K562 (cell line): ENCODE measurements at regions not wholly inside any gene's neighbourhood (a gene's known extent, or its start where the extent isn't known, plus 50 kb on each side); places are given as distances from the start of the nearest gene placed in this dataset.

Source experiments
- ATAC-seq: fragments of 200-7000 bp; cut with Tn5 transposase; 3 replicates; pipeline ENCODE4 v1.9.1; 2020; ENCODE audit warnings: moderate library complexity
- BruUV-seq: library from RNA; stranded (reverse); fragments of 400-500 nt; replicated peaks from 2 replicates; lab custom pipeline; 2021; lab: Mats Ljungman, UMichigan
- CTCF ChIA-PET: fragments of 300-600 bp; formaldehyde crosslinking; extraction: SDS; loops from one replicate; lab custom pipeline; 2021; ENCODE audit warnings: low intra/inter-chr PET ratio; lab: Yijun Ruan, JAX
- POLR2A ChIA-PET: fragments of 300-600, 350-650 bp; sonication (Branson Sonifier 250); formaldehyde crosslinking; extraction: SDS; loops from one replicate; lab custom pipeline; 2021; ENCODE audit warnings: antibody characterized with exemption, inconsistent platforms; lab: Yijun Ruan, JAX
- DNase-seq, 4 experiments: peaks; one replicate each; pipeline versions ENCODE4 v3.0.0 to v3.0.0-alpha.2; 2011 to 2018; ENCODE audit warnings: low spot score in 3 of 4, mixed read lengths in 3 of 4; ENCODE audit errors: extremely low read depth in 1 of 4
- FAIRE-seq: peaks from 2 replicates; lab custom pipeline; 2011; peaks lifted over from hg19 to GRCh38; lab: Jason Lieb, UNC
- H2AFZ ChIP-seq: 2 replicates; pipeline ENCODE4 v1.6.0; 2011; ENCODE audit warnings: low read depth, low read length, control low read depth, inconsistent platforms
- H3K27ac ChIP-seq: fragments of 200-600 bp; 3 replicates; pipeline ENCODE4 v1.8.0; 2011; ENCODE audit warnings: low read depth, mild to moderate bottlenecking, control low read depth, inconsistent platforms, low read length, moderate library complexity, mixed read lengths; ENCODE audit errors: extremely low read depth
- H3K27me3 ChIP-seq, 2 experiments: fragments of 300-600 bp in 1 of 2; 2 replicates in 1 of 2; 3 replicates in 1 of 2; pipeline versions ENCODE4 v1.6.0 to v1.8.0; 2011; ENCODE audit warnings: inconsistent platforms in 2 of 2, low read length in 2 of 2, mild to moderate bottlenecking in 1 of 2, mixed read lengths in 1 of 2, moderate library complexity in 1 of 2; ENCODE audit not compliant: control insufficient read depth in 2 of 2, insufficient read depth in 2 of 2
- H3K36me3 ChIP-seq: fragments of 300-600 bp; 3 replicates; pipeline ENCODE4 v1.8.0; 2011; ENCODE audit warnings: mild to moderate bottlenecking, low read length, inconsistent platforms; ENCODE audit not compliant: control insufficient read depth, insufficient read depth
- H3K4me1 ChIP-seq, 2 experiments: fragments of 200-600 bp in 1 of 2; replicated peaks in 1 of 2; 2 replicates in 1 of 2; 3 replicates in 1 of 2; pipeline versions ENCODE4 v1.5.1 to v1.8.0; 2011; ENCODE audit warnings: inconsistent platforms in 2 of 2, low read length in 2 of 2, mild to moderate bottlenecking in 1 of 2, mixed read lengths in 1 of 2, moderate library complexity in 1 of 2; ENCODE audit not compliant: control insufficient read depth in 2 of 2, insufficient read depth in 2 of 2
- H3K4me2 ChIP-seq: 2 replicates; pipeline ENCODE4 v1.6.1; 2011; ENCODE audit warnings: low read length, control low read depth, inconsistent platforms, mixed read lengths; ENCODE audit not compliant: insufficient read depth
- H3K4me3 ChIP-seq: fragments of 200-600 bp; sonication (generic), shearing (Covaris generic); 2 replicates; pipeline ENCODE4 v1.5.1; 2016; ENCODE audit warnings: control low read depth, inconsistent platforms
- H3K79me2 ChIP-seq: fragments of 200-600 bp; 3 replicates; pipeline ENCODE4 v1.8.0; 2011; ENCODE audit warnings: low read length, inconsistent platforms; ENCODE audit not compliant: control insufficient read depth, insufficient read depth
- H3K9ac ChIP-seq, 2 experiments: 2 replicates each; pipeline versions ENCODE4 v1.6.0 to v1.6.1; 2011; ENCODE audit warnings: low read depth in 2 of 2, low read length in 2 of 2, control low read depth in 1 of 2, inconsistent platforms in 1 of 2, mild to moderate bottlenecking in 1 of 2, mixed read lengths in 1 of 2; ENCODE audit not compliant: insufficient read depth in 1 of 2
- H3K9me1 ChIP-seq: one replicate; pipeline ENCODE4 v1.6.0; 2011; ENCODE audit warnings: inconsistent platforms, mild to moderate bottlenecking, low read length, moderate library complexity; ENCODE audit not compliant: control insufficient read depth, insufficient read depth
- H3K9me3 ChIP-seq: replicated peaks from 2 replicates; pipeline ENCODE4 v1.5.1; 2011; ENCODE audit warnings: low read depth, low read length, inconsistent platforms; ENCODE audit not compliant: control insufficient read depth, insufficient read depth
- H4K20me1 ChIP-seq: replicated peaks from 2 replicates; pipeline ENCODE4 v1.6.1; 2011; ENCODE audit warnings: low read length, inconsistent platforms, mixed read lengths; ENCODE audit not compliant: control insufficient read depth, insufficient read depth
- BRD9 ChIP-seq: fragments of 450-650 bp; IDR thresholded peaks from 2 replicates; pipeline ENCODE4 v1.6.1; 2018; ENCODE audit warnings: low read depth; ENCODE audit not compliant: partially characterized antibody
- CAMTA2 ChIP-seq: fragments of 250-450 bp; sonication (Bioruptor Pico); conservative IDR thresholded peaks from 2 replicates; pipeline ENCODE4 v1.5.1; 2022
- CTCF ChIP-seq, 3 experiments: IDR thresholded peaks in 2 of 3; conservative IDR thresholded peaks in 1 of 3; 2 replicates each; pipeline ENCODE4 v1.5.1; 2011 to 2012; ENCODE audit warnings: low read length in 3 of 3, mild to moderate bottlenecking in 3 of 3, control low read depth in 2 of 3, improper control_type of control experiment in 1 of 3, inconsistent platforms in 1 of 3, low read depth in 1 of 3, mixed read lengths in 1 of 3, moderate library complexity in 1 of 3; ENCODE audit not compliant: insufficient read depth in 2 of 3
- GATAD2B ChIP-seq: fragments of 450-650 bp; IDR thresholded peaks from 2 replicates; pipeline ENCODE4 v1.6.1; 2017; ENCODE audit warnings: mild to moderate bottlenecking, borderline replicate concordance
- RFX5 ChIP-seq: IDR thresholded peaks from 2 replicates; pipeline ENCODE4 v1.6.1; 2011; ENCODE audit warnings: low read depth, mild to moderate bottlenecking, improper control_type of control experiment, low read length
- RNF2 ChIP-seq: sonication (generic); IDR thresholded peaks from 2 replicates; pipeline ENCODE4 v1.6.1; 2016
- TAL1 ChIP-seq: fragments of 450-650 bp; IDR thresholded peaks from 2 replicates; pipeline ENCODE4 v1.6.1; 2016; ENCODE audit warnings: mild to moderate bottlenecking
- ZFP91 ChIP-seq: sonication (generic); formaldehyde crosslinking; IDR thresholded peaks from 2 replicates; pipeline ENCODE4 v1.8.0; 2022; ENCODE audit warnings: mild to moderate bottlenecking, missing genetic modification reagents
- ZNF354B ChIP-seq: fragments of 250-450 bp; sonication (Bioruptor Pico); IDR thresholded peaks from 2 replicates; pipeline ENCODE4 v1.4.0; 2020
- in situ Hi-C: fragments of 300-500 bp; cut with MboI; formaldehyde crosslinking; loops from 4 replicates; pipeline ENCODE4 v1.15.0; 2018; ENCODE audit warnings: inconsistent platforms, mixed read lengths
- intact Hi-C: fragments of 100-400 bp; cut with micrococcal nuclease; formaldehyde crosslinking; loops from 2 replicates; pipeline ENCODE4 v1.14.2; 2022
- TF ChIP-seq, protein P1 (sequence below): sonication (generic); formaldehyde crosslinking; IDR thresholded peaks from 2 replicates; pipeline ENCODE4 v1.8.0; 2022; ENCODE audit warnings: mild to moderate bottlenecking, missing genetic modification reagents

DNA sequence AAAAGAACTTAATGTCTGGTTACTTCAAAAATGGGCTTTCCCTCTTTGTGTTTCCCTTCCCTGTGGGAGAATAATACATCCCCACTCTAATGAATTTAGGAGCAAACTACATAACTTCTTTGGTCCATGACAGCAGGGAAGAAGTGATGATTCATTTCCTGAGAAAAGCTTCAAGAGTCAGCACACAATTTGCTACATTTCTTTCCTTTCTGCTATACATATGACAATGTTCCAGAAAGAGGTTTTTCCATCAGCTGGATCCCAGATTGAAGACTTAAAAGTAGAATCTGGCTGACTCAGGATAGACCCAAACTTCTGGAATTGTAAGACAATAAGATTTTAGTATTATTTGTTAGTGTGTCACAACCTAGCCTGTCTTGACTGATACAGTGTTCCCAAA, 126.1 kb downstream of the DRD1 start:
- Histone ChIP-seq H3K27me3 (no peaks in the 10 kb centered on the region), H3K4me2 (no peak overlapping the region), H3K9ac (no peak overlapping the region), H3K4me1 (no peaks in the 10 kb centered on the region), H3K4me3 (no peak overlapping the region), H4K20me1 (0 out of 2 replicates have a peak, but pooled peaks cover 3% of the 10 kb centered on the region), H3K9me1 (no peaks in the 10 kb centered on the region), H3K27ac (no peak overlapping the region), H2AFZ (no peak overlapping the region), H3K79me2 (no peaks in the 10 kb centered on the region), H3K36me3 (no peaks in the 10 kb centered on the region), H3K9me3 (no peaks in the 10 kb centered on the region)
- ChIA-PET CTCF (no interaction called here), POLR2A (no interaction called here)
- TF ChIP-seq, protein P1, sequence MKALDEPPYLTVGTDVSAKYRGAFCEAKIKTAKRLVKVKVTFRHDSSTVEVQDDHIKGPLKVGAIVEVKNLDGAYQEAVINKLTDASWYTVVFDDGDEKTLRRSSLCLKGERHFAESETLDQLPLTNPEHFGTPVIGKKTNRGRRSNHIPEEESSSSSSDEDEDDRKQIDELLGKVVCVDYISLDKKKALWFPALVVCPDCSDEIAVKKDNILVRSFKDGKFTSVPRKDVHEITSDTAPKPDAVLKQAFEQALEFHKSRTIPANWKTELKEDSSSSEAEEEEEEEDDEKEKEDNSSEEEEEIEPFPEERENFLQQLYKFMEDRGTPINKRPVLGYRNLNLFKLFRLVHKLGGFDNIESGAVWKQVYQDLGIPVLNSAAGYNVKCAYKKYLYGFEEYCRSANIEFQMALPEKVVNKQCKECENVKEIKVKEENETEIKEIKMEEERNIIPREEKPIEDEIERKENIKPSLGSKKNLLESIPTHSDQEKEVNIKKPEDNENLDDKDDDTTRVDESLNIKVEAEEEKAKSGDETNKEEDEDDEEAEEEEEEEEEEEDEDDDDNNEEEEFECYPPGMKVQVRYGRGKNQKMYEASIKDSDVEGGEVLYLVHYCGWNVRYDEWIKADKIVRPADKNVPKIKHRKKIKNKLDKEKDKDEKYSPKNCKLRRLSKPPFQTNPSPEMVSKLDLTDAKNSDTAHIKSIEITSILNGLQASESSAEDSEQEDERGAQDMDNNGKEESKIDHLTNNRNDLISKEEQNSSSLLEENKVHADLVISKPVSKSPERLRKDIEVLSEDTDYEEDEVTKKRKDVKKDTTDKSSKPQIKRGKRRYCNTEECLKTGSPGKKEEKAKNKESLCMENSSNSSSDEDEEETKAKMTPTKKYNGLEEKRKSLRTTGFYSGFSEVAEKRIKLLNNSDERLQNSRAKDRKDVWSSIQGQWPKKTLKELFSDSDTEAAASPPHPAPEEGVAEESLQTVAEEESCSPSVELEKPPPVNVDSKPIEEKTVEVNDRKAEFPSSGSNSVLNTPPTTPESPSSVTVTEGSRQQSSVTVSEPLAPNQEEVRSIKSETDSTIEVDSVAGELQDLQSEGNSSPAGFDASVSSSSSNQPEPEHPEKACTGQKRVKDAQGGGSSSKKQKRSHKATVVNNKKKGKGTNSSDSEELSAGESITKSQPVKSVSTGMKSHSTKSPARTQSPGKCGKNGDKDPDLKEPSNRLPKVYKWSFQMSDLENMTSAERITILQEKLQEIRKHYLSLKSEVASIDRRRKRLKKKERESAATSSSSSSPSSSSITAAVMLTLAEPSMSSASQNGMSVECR (CRISPR knock-in tag): no peak
- no peak for TF ChIP-seq CAMTA2 (CRISPR knock-in tag)
- no peak for TF ChIP-seq TAL1
- no peak for TF ChIP-seq BRD9
- TF ChIP-seq GATAD2B: no peak
- no peak for TF ChIP-seq CTCF (IDR thresholded peaks at IDR 0.05 in 2 of 3, conservative IDR thresholded peaks at IDR 0.05 in 1 of 3; ENCODE audit: insufficient read depth in 2 of 3, low read depth in 1 of 3, low read length in 3 of 3)
- TF ChIP-seq RNF2: no peak
- TF ChIP-seq ZFP91 (CRISPR knock-in tag): no peak
- TF ChIP-seq RFX5: no peak
- no peak for TF ChIP-seq ZNF354B (CRISPR knock-in tag)
- BruUV-seq: no TSS peak
- no peak for ATAC-seq
- FAIRE-seq: no peak
- in situ Hi-C loops: no loop called here
- no peak for DNase-seq
- intact Hi-C loops: no loop called here
